ENCODE measurements at regions not wholly inside any gene's neighbourhood (a gene's known extent, or its start where the extent isn't known, plus 50 kb on each side); places are given as distances from the start of the nearest gene placed in this dataset.

DNA sequence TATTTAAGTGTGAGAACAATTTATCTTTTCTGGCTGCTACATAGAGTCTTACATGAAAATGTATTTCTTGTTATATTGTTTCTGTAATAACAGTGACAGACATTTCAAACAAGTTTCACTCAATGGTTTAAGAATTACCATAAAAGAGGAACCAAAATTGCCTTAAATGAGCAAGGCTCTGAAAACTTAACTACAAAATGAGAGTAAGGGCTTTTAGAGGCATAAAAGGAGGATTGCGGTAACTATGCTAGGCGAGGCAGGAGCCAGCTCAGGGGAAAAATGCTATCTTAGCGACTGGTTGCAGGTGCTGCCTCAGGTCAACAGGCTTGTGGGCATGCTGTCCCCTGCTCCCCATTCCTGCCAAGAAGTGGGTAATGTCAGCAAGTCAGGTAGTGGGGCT, 81.7 kb upstream of the MSI2 start:
- no peaks in the 10 kb centered on the region for H3K36me3 Mint-ChIP-seq (ENCODE audit: insufficient read depth in 2 of 2)

DNA sequence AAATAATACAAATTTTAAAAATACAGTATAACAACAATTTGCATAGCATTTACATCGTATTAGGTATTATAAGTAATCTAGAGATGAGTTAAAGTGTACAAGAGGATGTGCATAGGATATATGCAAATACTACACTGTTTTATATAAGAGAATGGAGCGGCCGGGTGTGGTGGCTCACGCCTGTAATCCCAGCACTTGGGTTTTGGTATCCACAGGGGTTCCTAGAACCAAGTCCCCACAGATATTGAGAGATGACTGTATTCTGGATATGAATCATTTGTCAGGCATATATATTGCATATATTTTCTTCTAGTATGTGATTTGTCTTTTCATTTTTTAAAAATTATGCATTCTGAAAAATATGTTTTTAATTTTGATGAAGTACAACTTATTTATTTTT, 77.5 kb upstream of the MSI2 start:
- ATAC-seq (replicated peaks in 1 of 2) = peak; percentile 36 to 50

More for the DNA sequence above, 81.7 kb upstream of the MSI2 start:
- Mint-ChIP-seq H3K27ac (no peak overlapping the region), H3K27me3 (ENCODE audit: low read depth) (peaks cover 31% of the 10 kb centered on the region), H3K4me1 (ENCODE audit: low read depth) (no peaks in the 10 kb centered on the region), H3K4me3 (no peak overlapping the region), H3K9me3 (no peaks in the 10 kb centered on the region)
- no peak for ATAC-seq (replicated peaks in 1 of 2)
- DNase-seq = no peak

DNA sequence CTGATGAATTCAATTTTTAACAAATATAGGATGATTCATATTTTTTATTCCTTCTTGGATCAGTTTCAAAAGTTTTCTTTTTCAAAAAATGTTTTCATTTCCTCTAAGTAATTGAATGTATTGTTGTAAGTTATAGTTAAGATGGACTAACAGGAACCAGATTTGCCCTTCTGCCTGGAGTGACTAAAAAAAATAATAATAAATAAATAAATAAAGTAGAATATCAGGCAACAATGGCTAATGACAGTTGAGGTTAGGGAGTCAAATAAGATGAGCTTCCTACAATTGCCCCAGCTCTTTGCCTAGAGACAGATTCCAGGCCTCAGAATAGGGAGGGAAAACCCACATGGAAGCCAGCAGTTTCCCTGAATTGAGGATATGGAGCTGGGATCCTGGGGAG, 73.7 kb upstream of the MSI2 start:
- H3K4me3 Mint-ChIP-seq = no peak overlapping the region
- no peaks in the 10 kb centered on the region for H3K36me3 Mint-ChIP-seq (ENCODE audit: insufficient read depth in 2 of 2)
- no peaks in the 10 kb centered on the region for H3K4me1 Mint-ChIP-seq (ENCODE audit: low read depth)
- H3K9me3 Mint-ChIP-seq = no peaks in the 10 kb centered on the region
- ATAC-seq (replicated peaks in 1 of 2) = no peak
- peaks cover 6% of the 10 kb centered on the region for H3K27me3 Mint-ChIP-seq (ENCODE audit: low read depth)
- no peak for DNase-seq
- H3K27ac Mint-ChIP-seq = no peak overlapping the region

More for the DNA sequence above, 77.5 kb upstream of the MSI2 start:
- Mint-ChIP-seq H3K9me3 (no peaks in the 10 kb centered on the region), H3K27me3 (ENCODE audit: low read depth) (peaks cover 10% of the 10 kb centered on the region), H3K4me1 (ENCODE audit: low read depth) (no peaks in the 10 kb centered on the region), H3K36me3 (ENCODE audit: insufficient read depth in 2 of 2) (no peaks in the 10 kb centered on the region), H3K27ac (no peak overlapping the region), H3K4me3 (no peak overlapping the region)
- no peak for DNase-seq

DNA sequence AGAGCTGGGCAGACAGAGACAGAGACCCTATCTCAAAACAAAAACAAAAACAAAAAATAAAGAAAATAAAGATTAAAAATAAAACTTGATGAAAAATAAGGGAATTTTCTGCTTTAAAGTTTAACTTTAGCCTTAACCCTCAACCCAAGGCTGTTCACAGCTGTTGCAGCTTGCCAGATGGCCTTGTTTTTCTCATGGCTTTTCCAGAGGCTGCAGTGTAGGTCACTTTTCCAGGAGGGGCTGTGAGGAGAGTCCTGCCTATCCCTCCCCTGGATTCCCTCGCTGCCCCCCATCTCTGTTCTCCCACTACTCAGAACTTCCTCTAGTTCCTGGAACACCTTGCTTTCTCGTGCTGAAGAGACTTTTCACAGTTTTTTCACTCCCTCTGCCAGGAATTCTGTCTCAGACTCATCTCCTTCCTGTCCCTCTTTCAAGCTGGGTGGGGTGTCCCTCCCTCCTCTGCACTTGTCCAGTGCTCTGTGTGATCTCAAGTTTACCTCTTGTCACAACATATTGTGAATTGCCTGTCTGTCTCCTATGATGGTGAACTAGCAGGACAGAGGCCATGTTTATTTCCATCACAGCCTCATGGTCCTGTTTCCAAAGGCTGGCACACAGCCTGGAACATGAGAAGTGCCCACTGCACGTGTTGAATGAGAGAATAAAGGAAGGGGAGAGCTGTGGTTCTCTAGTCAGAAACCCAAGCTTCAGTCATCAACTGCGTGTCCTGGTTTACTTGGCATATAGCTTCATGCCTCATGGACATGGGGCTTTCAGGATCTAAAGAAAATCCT, 69.9 kb upstream of the MSI2 start:
- Mint-ChIP-seq H3K36me3 (ENCODE audit: insufficient read depth in 2 of 2) (no peaks in the 10 kb centered on the region), H3K27me3 (ENCODE audit: low read depth) (peaks cover 13% of the 10 kb centered on the region), H3K9me3 (no peaks in the 10 kb centered on the region), H3K4me1 (ENCODE audit: low read depth) (no peaks in the 10 kb centered on the region), H3K27ac (no peak overlapping the region), H3K4me3 (no peak overlapping the region)
- no peak for DNase-seq
- ATAC-seq (replicated peaks in 1 of 2) = no peak

DNA sequence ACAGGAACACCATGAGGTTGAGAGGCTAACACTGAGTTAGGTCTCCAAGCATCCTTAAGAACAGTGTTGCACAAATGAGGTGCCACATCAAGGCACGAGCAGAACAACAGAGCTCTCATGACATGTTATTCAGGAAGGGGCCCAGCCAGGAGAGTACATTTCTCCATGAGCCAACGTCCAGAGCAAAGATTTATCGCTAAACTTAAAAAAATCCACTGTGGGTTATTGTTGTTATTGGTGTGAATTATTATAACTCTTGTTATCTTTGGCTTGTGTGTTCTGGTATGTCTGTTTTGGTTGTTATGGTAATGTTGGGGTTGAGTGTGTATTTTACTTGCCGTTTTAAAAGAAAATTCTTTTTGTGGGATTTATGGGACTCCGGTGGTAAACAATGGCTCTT, 68.9 kb upstream of the MSI2 start:
- no peak for DNase-seq
- peaks cover 23% of the 10 kb centered on the region for H3K27me3 Mint-ChIP-seq (ENCODE audit: low read depth)
- no peak overlapping the region for H3K4me3 Mint-ChIP-seq
- H3K9me3 Mint-ChIP-seq = no peaks in the 10 kb centered on the region
- H3K4me1 Mint-ChIP-seq (ENCODE audit: low read depth) = no peaks in the 10 kb centered on the region
- H3K27ac Mint-ChIP-seq = no peak overlapping the region
- H3K36me3 Mint-ChIP-seq (ENCODE audit: insufficient read depth in 2 of 2) = no peaks in the 10 kb centered on the region
- no peak for ATAC-seq (replicated peaks in 1 of 2)

DNA sequence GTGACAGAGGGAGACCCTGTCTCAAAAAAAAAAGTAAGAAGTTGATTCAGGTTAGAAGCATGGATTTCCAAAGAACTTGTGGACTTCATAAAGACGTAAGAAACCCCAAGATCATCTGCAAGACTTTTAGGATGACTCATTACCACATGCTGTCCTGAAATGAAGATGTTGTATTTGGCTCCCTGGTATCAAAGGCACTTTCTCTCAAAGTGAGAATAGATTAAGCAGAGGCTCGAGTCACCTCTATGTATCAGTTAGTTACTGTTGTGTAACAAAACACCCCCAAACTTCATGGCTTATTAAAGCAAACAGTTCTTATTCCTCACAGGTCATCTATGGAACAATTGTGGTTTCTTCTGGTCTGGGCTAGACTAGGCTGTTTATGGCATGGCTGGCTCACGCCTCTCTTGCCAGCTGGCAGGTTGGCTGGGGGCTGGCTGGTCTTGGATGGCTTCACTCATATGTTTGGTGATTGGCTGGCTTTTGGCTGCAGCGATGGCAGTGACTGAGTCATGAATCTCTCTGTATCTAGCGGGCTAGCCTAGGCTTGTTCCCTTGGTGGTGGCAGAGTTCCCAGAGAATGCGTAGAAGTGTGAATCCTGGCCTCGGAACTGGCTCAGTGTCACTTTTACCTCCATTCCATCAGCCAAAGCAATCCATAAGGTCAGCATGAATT, 60.4 kb upstream of the MSI2 start:
- H3K27me3 Mint-ChIP-seq (ENCODE audit: low read depth) = peaks cover 25% of the 10 kb centered on the region
- H3K36me3 Mint-ChIP-seq (ENCODE audit: insufficient read depth in 2 of 2) = peaks cover 1 to 6% of the 10 kb centered on the region in 2 donors
- peak; percentile 96 to 97 for ATAC-seq (replicated peaks in 1 of 2)
- peaks cover 0 to 3% of the 10 kb centered on the region in 2 donors for H3K9me3 Mint-ChIP-seq
- H3K4me1 Mint-ChIP-seq (ENCODE audit: low read depth) = peaks cover 6% of the 10 kb centered on the region
- peak in 1 of 2 donors; percentile 16 for DNase-seq
- H3K27ac Mint-ChIP-seq = no peak overlapping the region
- no peak overlapping the region for H3K4me3 Mint-ChIP-seq

DNA sequence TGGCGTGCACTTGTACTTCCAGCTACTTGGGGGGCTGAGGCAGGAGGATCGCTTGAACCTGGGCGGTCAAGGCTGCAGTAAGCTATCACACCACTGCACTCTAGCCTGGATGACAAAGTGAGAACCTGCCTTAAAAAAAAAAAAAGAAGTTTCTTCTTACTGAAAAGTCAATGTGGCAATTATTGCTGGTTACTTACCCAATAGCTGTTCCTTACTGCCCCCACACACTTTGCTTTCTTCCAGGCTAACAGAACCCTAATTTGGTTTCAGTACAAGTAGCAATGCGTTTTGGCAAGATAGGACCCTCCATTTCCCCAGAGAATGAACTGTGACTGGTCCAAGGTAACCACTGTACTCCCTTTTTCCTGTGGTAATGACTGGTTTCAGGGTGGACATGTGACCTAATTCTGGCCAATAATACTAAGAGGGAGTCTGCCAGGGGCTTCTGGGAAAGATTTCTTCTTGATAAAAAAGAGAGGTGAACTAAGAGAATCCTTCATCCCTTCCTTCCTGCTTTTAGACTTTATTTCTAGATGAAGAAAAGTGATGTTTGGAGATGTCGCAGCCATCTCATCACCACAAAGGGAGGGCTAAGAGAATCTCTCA, 58.8 kb upstream of the MSI2 start:
- H3K4me3 Mint-ChIP-seq = no peak overlapping the region
- H3K27ac Mint-ChIP-seq = no peak overlapping the region
- H3K27me3 Mint-ChIP-seq (ENCODE audit: low read depth) = peaks cover 10% of the 10 kb centered on the region
- DNase-seq (no peak), ATAC-seq (replicated peaks in 1 of 2) (no peak)
- H3K36me3 Mint-ChIP-seq (ENCODE audit: insufficient read depth in 2 of 2) = peaks cover 1 to 6% of the 10 kb centered on the region in 2 donors
- H3K9me3 Mint-ChIP-seq = peaks cover 0 to 3% of the 10 kb centered on the region in 2 donors
- peaks cover 6% of the 10 kb centered on the region for H3K4me1 Mint-ChIP-seq (ENCODE audit: low read depth)

DNA sequence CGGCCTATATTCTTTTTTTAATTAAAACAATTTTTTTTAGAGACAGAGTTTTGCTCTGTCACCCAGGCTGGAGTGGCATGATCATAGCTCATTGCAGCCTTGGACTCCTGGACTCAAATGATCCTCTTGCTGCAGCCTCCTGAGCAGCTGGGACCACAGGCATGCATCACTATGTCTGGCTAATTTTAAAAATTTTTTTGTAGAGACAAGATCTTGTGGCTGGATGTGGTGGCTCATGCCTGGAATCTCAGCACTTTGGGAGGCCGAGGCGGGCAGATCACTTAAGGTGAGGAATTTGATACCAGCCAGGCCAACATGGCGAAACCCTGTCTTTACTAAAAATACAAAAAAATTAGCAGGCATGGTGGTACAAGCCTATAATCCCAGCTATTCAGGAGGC, 54.8 kb upstream of the MSI2 start:
- H3K9me3 Mint-ChIP-seq = no peaks in the 10 kb centered on the region

DNA sequence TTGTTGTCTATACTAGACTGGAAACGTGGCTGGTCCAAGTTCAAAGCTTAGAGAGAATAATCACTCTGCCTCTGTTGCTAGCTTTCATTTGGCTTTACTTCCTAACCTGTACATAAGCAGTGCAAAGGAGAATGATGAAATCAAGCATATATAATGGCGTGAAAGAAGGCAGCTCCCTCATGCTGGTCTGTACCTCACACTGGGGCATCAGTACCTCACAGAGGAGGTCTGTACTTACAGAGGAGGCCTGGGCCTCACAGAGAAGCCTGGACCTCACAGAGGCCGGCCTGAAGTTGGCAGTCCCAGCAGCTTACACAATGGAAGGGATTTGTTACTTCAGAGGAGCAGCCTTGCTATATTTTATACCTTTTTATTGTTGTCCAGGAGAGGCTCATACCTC, 53.3 kb upstream of the MSI2 start:
- Mint-ChIP-seq H3K27ac (no peak overlapping the region), H3K36me3 (ENCODE audit: insufficient read depth in 2 of 2) (no peaks in the 10 kb centered on the region), H3K9me3 (no peaks in the 10 kb centered on the region), H3K4me1 (ENCODE audit: low read depth) (no peaks in the 10 kb centered on the region), H3K4me3 (no peak overlapping the region), H3K27me3 (ENCODE audit: low read depth) (peaks cover 10% of the 10 kb centered on the region)
- DNase-seq = no peak
- ATAC-seq (replicated peaks in 1 of 2) = no peak

More for the DNA sequence above, 54.8 kb upstream of the MSI2 start:
- no peak for ATAC-seq (replicated peaks in 1 of 2)
- no peaks in the 10 kb centered on the region for H3K36me3 Mint-ChIP-seq (ENCODE audit: insufficient read depth in 2 of 2)
- H3K27ac Mint-ChIP-seq = no peak overlapping the region
- H3K27me3 Mint-ChIP-seq (ENCODE audit: low read depth) = peaks cover 10% of the 10 kb centered on the region
- H3K4me1 Mint-ChIP-seq (ENCODE audit: low read depth) = no peaks in the 10 kb centered on the region
- H3K4me3 Mint-ChIP-seq = no peak overlapping the region
- DNase-seq = no peak
